GF-D8 (cell line): ENCODE measurements at regions not wholly inside any gene's neighbourhood (a gene's known extent, or its start where the extent isn't known, plus 50 kb on each side); places are given as distances from the start of the nearest gene placed in this dataset.

ENCODE experiments used
- DNase-seq: peaks from one replicate; lab custom pipeline; 2025; lab: John Stamatoyannopoulos, UW

GRCh38 chr11:134742956-134743819 lies 331.1 kb upstream of the B3GAT1 start:
- no peak for DNase-seq

DNA sequence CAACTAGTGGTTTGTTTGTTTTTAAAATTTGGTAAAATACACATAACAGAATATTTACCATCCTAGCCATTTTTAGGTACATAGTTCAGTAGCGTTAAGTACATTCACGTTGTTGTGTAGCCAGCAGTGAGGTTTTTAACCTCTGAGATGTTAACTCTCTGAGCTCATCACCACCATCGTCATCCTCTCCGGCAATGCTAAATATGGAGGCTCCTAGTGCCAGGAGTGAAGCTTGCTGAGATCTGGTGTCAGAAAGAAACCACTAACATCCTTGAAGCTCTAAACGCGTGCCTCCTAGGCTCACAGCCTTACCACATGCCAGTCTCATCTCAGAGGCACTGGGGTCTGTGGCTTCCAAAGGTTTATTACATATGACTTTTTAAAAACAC lies 330.2 kb upstream of the B3GAT1 start:
- no peak for DNase-seq

- DNase-seq = no peak
Observed at GRCh38 chr11:134741453-134742223, 329.6 kb upstream of the B3GAT1 start.

DNA sequence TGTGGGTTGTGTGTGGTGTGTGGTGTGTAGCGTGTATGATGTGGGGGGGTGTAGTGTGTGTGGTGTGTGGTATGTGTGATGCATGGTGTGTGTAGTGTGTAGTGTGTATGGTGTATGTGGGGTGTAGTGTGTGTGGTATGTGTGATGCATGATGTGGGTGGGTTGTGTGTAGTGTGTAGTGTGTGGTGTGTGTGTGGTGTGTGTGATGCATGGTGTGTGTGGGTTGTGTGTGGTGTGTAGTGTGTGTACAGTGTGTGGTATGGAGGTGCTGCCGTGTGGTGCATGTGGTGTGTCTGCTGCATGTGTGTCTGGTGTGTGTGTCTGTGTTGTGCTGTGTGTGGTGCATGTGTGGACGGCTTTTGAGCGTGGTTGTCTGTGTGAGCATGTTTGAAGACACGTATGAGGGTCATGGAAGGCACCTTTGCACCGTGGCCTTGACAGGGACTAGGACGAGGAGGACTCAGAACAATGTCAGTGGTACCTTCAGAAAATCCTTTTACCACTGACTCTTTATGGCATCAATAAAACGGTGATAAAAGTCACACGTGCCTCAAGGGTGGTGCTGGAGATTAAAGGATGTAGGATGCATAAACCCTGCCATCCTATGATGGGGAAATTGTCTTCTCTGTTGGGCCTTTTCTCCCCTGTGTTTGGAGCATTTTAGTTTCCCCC lies 328.7 kb upstream of the B3GAT1 start:
- no peak for DNase-seq

- DNase-seq = no peak
Observed at GRCh38 chr11:134739136-134739535, 327.1 kb upstream of the B3GAT1 start.

GRCh38 chr11:134738581-134738980 lies 326.5 kb upstream of the B3GAT1 start:
- DNase-seq = no peak

DNA sequence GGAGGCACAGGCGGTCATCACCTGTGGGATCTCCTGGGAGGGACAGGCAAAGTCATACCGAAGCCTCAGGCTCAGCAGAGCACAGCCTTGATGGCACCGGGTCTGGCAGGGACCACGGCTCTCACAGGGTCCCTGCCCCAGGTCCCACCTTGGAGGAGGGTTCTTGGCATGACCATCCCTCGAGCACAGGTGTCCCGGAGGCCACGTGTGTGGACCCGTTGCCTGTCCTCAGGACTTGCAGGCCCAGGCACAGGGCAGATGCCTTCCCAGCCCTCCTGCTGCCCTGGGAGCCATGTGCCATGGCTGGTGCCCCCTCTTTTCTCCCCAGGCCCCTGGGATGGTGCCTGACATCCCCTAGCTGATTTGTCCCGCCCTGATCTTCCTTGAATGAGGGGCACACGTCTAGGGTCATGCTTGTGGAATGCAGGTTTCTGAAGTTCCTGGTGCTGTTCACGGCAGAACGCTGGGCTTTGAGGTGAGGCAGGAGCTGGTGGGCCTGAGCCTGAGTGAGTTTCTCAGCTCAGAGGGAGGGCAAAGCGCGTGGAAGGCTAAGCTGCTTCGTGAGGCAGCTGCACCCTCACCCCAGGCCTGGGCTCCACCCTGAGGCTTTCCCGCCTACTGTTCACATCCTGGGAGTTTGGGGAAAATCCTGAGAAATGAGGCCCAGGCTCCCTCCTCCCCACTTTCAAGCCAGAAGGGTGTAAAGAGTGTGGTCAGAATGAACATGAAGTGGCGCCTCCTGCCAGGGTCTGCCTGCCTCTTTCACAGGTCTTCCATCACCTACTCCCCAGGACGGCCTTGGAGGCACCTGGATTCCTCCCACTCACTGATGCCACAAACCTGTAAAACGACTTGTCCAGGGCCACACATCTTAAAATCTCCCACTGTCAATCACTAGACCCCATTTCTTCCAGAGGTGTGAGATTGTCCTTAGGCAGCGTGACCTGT lies 325.8 kb upstream of the B3GAT1 start:
- DNase-seq = no peak

- DNase-seq = no peak
Observed at GRCh38 chr11:134736251-134736947, 324.4 kb upstream of the B3GAT1 start.

DNA sequence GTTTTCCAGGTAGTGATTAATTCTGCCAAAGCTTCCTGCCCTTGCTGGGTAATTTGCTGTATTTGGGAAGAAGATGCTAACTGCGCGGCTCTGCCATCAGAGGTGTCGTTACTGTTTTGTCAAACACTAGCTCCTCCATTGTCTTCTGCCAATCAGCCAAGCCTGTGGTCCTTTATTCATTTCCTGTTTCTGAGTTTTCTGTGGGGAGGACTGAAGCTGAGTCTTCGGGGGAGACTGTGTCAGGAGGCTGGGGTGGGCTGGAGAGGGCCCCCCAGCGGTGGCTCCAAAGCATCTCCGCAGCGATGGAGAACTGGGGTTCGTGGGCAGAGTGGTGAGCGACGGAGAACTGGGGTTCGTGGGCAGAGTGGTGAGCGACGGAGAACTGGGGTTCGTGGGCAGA lies 322.9 kb upstream of the B3GAT1 start:
- DNase-seq = no peak

DNA sequence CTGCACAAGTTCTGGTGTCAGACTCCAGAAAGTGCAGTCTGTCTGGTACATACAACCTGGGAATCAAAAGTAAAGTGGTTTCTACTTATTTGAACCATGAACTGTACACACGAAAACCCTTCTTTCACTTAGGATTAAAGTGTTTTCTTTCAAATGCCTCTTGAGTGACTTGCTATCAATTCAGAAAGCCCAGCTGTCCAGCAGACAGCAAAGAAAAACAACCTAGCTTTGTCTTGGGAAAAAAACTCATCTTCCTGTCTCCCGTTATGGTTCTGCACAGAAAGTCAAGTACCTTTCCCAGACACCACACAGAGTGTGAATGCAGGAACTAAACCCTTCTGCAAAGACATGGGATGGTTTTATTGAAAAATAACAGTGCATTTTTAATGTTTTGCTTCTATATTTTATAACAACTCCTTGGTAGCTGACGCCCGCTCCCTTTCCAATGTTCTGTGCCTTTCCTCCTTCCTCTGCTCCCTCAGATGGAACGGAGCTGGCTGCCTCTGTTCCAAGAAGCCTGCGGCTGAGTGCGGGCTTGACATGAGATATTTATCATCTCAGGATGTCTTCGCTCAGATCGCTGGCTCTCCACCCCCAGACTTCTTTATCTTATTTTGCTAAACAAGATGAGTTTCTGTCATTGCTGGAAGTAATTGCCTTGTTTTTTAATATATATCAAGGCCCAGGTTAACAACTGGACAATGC lies 322.3 kb upstream of the B3GAT1 start:
- no peak for DNase-seq

DNA sequence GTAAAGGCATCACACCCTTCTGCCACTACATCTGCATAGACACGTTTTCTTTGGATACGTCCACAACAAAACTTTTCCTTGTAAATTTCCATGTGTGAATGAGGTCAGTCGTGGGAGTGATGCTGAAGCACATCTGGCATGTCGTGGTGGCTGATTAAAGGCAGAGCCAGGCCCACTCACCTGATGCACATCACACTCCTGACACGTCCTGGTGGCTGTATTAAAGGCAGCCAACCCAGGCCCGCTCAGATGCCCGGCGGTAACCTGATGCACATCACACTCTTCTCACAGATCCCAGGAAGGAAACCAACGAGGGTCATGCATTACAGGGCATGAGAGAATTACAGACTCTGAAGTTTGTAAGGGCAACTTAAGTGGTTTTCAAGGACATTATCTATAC lies 321.6 kb upstream of the B3GAT1 start:
- no peak for DNase-seq

- no peak for DNase-seq
Observed at GRCh38 chr11:134731213-134731961, 319.3 kb upstream of the B3GAT1 start.

- DNase-seq = no peak
Observed at GRCh38 chr11:134730561-134731212, 318.6 kb upstream of the B3GAT1 start.

DNA sequence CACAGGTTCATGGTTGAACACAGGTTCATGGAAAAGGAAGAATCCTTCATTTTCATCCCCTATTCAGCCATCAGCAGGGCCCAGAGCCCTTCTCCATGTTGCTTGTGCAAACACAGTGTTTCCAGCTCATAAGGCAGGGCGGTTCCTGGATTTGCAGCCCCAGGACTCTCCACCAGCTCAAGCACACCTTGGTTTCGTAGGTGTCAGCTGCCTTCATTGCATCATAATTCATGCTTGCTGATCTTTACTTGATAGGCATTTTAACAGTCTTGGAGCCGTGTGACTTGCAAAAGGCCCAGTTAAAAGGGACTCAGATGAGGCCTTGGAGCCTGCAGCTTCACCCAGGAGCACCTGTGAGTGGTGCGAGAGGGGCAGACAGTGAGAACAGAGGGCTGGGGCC lies 318.1 kb upstream of the B3GAT1 start:
- DNase-seq = no peak

GRCh38 chr11:134728186-134728585 lies 316.1 kb upstream of the B3GAT1 start:
- DNase-seq = no peak

GRCh38 chr11:134727636-134728035 lies 315.6 kb upstream of the B3GAT1 start:
- no peak for DNase-seq

DNA sequence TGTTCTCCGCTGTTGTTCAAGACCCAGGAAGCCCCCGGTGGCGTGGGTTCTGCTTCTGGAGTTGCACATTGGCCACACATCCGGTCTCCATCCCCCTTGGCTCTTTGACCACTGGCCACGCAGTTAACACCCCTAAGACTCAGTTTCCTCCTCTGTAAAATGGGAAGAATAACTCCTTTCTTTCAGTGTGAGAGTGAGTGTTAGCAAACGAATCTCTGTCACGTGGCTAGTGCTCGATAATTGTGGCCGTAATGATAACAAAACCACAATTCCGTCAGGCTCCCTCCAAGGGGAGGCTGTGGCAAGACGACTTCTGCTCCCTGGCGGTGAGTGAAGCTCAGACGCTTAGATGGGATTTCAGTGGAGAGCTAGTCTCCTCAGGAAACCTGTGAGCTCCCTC lies 315.2 kb upstream of the B3GAT1 start:
- DNase-seq = no peak

DNA sequence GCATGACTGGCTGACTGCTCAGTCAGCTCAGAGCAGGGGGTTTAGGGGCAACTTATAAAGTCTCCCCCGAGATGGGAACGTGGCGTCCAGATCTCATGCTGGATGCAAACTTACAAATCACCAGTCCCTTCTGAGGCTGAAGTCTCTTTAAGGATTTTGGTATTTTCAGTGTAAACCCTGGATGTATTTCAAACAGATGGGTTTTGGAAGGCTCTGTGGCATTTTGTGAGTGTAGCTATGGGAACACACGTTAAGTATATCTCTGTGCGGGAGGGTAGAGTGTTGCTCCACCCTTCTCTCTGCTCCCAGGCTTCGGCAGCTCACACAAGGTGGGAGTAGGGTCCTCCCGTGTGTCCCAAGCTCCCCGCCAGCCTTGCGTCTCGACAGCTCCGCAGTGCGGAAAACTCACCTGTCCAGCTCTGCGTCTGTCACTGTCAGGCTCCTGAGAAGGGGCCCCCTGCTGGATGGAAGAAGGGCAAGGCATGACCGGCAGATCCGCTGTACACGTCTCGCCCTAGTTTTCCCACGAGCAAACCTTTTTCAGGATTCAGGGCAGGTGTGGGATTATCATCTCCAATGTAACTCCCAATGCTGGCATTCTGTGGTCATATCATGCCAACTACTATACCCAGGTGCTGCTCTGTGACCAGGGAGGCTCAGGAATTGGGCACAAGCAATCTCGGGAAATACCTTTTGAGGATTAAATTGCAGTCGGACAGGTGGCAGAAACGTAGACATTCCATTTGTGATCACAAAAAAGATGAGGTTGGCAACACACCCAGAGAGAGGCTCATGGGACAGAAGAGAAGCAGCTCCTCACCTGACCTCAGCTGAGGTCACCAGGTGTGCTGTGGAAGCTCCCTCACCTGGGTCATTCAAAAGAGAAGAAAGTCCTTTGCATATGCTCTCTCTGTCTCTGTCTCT lies 313.9 kb upstream of the B3GAT1 start:
- no peak for DNase-seq
